WI38 (cell line): ENCODE measurements at regions not wholly inside any gene's neighbourhood (a gene's known extent, or its start where the extent isn't known, plus 50 kb on each side); places are given as distances from the start of the nearest gene placed in this dataset.

Experiments used
- H3K4me3 ChIP-seq: 2 replicates; pipeline ENCODE4 v1.5.1; 2011; ENCODE audit warnings: low read depth, mild to moderate bottlenecking, control low read depth, low read length
- CTCF ChIP-seq: IDR thresholded peaks from 2 replicates; pipeline ENCODE4 v1.5.1; 2012; ENCODE audit warnings: low read depth, mild to moderate bottlenecking, control low read depth, low read length

GRCh38 chr1:213669512-213669911 lies 318.3 kb upstream of the PROX1 start:
- TF ChIP-seq CTCF: no peak
- H3K4me3 ChIP-seq: no peak overlapping the region

GRCh38 chr1:213669964-213670691 lies 317.6 kb upstream of the PROX1 start:
- TF ChIP-seq CTCF: no peak
- no peak overlapping the region for H3K4me3 ChIP-seq

GRCh38 chr1:213670692-213671023 lies 317.1 kb upstream of the PROX1 start:
- TF ChIP-seq CTCF: no peak
- H3K4me3 ChIP-seq: no peak overlapping the region

- H3K4me3 ChIP-seq: no peak overlapping the region
- TF ChIP-seq CTCF: no peak
Observed at GRCh38 chr1:213675043-213675442, 312.7 kb upstream of the PROX1 start.

- no peak overlapping the region for H3K4me3 ChIP-seq
- TF ChIP-seq CTCF: no peak
Observed at GRCh38 chr1:213676736-213677135, 311.0 kb upstream of the PROX1 start.

GRCh38 chr1:213678348-213678747 lies 309.4 kb upstream of the PROX1 start:
- TF ChIP-seq CTCF: no peak

GRCh38 chr1:213678753-213679152 lies 309.0 kb upstream of the PROX1 start:
- no peak for TF ChIP-seq CTCF
- no peak overlapping the region for H3K4me3 ChIP-seq

More at GRCh38 chr1:213678348-213678747, 309.4 kb upstream of the PROX1 start:
- no peak overlapping the region for H3K4me3 ChIP-seq
